Loucy (cell line): ENCODE measurements at regions not wholly inside any gene's neighbourhood (a gene's known extent, or its start where the extent isn't known, plus 50 kb on each side); places are given as distances from the start of the nearest gene placed in this dataset.

Source experiments
- H2AFZ ChIP-seq: fragments of 200-600 bp; sonication (generic); 2 replicates; pipeline ENCODE4 v1.6.0; 2016; ENCODE audit warnings: antibody characterized with exemption, mild to moderate bottlenecking, low read length, moderate library complexity
- H3F3A ChIP-seq: fragments of 200-600 bp; 2 replicates; pipeline ENCODE4 v1.6.0; 2016; ENCODE audit warnings: antibody characterized with exemption, low read depth, mild to moderate bottlenecking
- H3K27me3 ChIP-seq: fragments of 200-600 bp; sonication (generic); 2 replicates; pipeline ENCODE4 v1.6.1; 2014; ENCODE audit warnings: low read length, mild to moderate bottlenecking; ENCODE audit not compliant: insufficient read depth, poor library complexity, severe bottlenecking
- H3K36me3 ChIP-seq: fragments of 200-600 bp; sonication (generic); 2 replicates; pipeline ENCODE4 v1.6.1; 2016; ENCODE audit warnings: low read length; ENCODE audit not compliant: insufficient read depth
- H3K4me1 ChIP-seq: fragments of 200-600 bp; sonication (generic); 2 replicates; pipeline ENCODE4 v1.5.1; 2014; ENCODE audit warnings: low read length, mild to moderate bottlenecking; ENCODE audit not compliant: insufficient read depth, poor library complexity, severe bottlenecking
- H3K4me2 ChIP-seq: fragments of 200-600 bp; sonication (generic); 2 replicates; pipeline ENCODE4 v1.6.0; 2014; ENCODE audit warnings: antibody characterized with exemption, low read length, low read depth, mild to moderate bottlenecking; ENCODE audit not compliant: poor library complexity, severe bottlenecking
- H3K4me3 ChIP-seq: fragments of 200-600 bp; sonication (generic); 2 replicates; pipeline ENCODE4 v1.5.1; 2014; ENCODE audit warnings: low read length, mild to moderate bottlenecking, mixed read lengths; ENCODE audit not compliant: poor library complexity, severe bottlenecking
- H3K79me2 ChIP-seq: fragments of 200-600 bp; sonication (generic); 2 replicates; pipeline ENCODE4 v1.6.1; 2014; ENCODE audit warnings: low read length; ENCODE audit not compliant: insufficient read depth
- H3K9ac ChIP-seq: fragments of 200-600 bp; sonication (generic); 2 replicates; pipeline ENCODE4 v1.6.0; 2014; ENCODE audit warnings: mild to moderate bottlenecking, low read depth, low read length, moderate library complexity; ENCODE audit not compliant: poor library complexity, severe bottlenecking
- H3K9me2 ChIP-seq: fragments of 200-600 bp; sonication (generic); replicated peaks from 2 replicates; pipeline ENCODE4 v1.6.1; 2016; ENCODE audit warnings: low read depth, low read length, mixed read lengths
- H3K9me3 ChIP-seq: fragments of 200-600 bp; sonication (generic); 2 replicates; pipeline ENCODE4 v1.6.1; 2014; ENCODE audit warnings: mild to moderate bottlenecking, antibody characterized with exemption, low read length, low read depth; ENCODE audit not compliant: insufficient read depth
- H4K20me1 ChIP-seq: fragments of 200-600 bp; sonication (generic); 2 replicates; pipeline ENCODE4 v1.6.0; 2014; ENCODE audit warnings: antibody characterized with exemption, low read length, mild to moderate bottlenecking; ENCODE audit not compliant: insufficient read depth, poor library complexity, severe bottlenecking
- EZH2phosphoT487 ChIP-seq: fragments of 200-600 bp; IDR thresholded peaks from 2 replicates; pipeline ENCODE4 v1.6.1; 2018; ENCODE audit warnings: antibody characterized with exemption, mild to moderate bottlenecking, moderate library complexity, borderline replicate concordance
- TF ChIP-seq, protein P1 (sequence below): fragments of 200-600 bp; sonication (generic); conservative IDR thresholded peaks from 2 replicates; pipeline ENCODE4 v1.5.1; 2014; ENCODE audit warnings: mild to moderate bottlenecking, antibody characterized with exemption, low read length

DNA sequence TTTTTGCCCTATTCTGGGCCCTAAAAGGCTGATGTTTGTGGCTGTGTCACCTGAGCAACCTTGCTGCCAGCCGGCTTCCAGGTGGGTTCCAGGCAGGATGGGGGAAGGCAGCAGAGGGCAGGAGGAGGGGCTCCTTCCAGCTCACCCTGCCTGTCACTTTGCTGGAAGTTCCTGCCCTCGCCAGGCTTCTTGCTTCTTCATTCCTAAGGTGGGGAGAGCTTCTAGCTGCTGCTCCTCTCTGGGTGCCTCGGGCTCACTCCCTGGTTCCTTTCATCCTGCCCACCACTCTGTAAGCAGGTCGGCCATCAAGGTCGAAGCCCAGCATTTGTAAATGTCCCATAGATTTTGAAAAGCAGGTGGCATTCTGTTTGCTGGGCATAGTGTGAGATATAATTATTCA lies 249.4 kb upstream of the HS6ST1 start:
- Histone ChIP-seq H3K79me2 (no peaks in the 10 kb centered on the region), H3K27me3 (no peaks in the 10 kb centered on the region), H4K20me1 (no peaks in the 10 kb centered on the region), H3K9me3 (no peaks in the 10 kb centered on the region), H2AFZ (no peak overlapping the region), H3K4me3 (no peak overlapping the region), H3K4me2 (no peak overlapping the region), H3K9ac (no peak overlapping the region), H3K9me2 (no peaks in the 10 kb centered on the region), H3K4me1 (peaks cover 12% of the 10 kb centered on the region), H3F3A (no peaks in the 10 kb centered on the region), H3K36me3 (no peaks in the 10 kb centered on the region)
- TF ChIP-seq EZH2phosphoT487 = no peak
- TF ChIP-seq, protein P1, sequence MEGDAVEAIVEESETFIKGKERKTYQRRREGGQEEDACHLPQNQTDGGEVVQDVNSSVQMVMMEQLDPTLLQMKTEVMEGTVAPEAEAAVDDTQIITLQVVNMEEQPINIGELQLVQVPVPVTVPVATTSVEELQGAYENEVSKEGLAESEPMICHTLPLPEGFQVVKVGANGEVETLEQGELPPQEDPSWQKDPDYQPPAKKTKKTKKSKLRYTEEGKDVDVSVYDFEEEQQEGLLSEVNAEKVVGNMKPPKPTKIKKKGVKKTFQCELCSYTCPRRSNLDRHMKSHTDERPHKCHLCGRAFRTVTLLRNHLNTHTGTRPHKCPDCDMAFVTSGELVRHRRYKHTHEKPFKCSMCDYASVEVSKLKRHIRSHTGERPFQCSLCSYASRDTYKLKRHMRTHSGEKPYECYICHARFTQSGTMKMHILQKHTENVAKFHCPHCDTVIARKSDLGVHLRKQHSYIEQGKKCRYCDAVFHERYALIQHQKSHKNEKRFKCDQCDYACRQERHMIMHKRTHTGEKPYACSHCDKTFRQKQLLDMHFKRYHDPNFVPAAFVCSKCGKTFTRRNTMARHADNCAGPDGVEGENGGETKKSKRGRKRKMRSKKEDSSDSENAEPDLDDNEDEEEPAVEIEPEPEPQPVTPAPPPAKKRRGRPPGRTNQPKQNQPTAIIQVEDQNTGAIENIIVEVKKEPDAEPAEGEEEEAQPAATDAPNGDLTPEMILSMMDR = no peak

DNA sequence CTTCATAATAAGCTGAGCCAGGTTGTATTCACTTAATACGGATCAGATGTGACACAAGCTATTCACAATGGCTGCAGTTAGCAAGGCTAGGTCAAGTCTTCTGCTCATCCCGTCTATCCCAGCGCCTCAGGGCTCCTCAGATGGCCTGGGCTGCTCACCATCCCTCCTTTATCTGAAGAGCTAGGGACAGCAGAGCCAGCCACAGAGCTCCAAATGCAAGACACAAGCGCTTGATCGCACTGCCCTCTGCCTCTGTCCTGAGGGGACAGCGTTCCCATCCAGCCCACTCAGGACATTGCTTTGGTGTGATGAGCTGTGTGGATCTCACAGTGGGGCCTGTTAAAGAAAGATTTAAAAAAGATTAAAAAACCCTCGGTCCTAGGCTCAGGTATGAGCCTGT lies 254.4 kb upstream of the HS6ST1 start:
- Histone ChIP-seq H3K4me1 (peaks cover 10% of the 10 kb centered on the region), H3K4me3 (no peak overlapping the region), H3K79me2 (no peaks in the 10 kb centered on the region), H3K27me3 (no peaks in the 10 kb centered on the region), H3K4me2 (no peak overlapping the region), H3K36me3 (no peaks in the 10 kb centered on the region), H3K9me3 (no peaks in the 10 kb centered on the region), H4K20me1 (no peaks in the 10 kb centered on the region), H3F3A (no peaks in the 10 kb centered on the region), H3K9me2 (no peaks in the 10 kb centered on the region), H3K9ac (no peak overlapping the region), H2AFZ (no peak overlapping the region)
- TF ChIP-seq, protein P1 = no peak

DNA sequence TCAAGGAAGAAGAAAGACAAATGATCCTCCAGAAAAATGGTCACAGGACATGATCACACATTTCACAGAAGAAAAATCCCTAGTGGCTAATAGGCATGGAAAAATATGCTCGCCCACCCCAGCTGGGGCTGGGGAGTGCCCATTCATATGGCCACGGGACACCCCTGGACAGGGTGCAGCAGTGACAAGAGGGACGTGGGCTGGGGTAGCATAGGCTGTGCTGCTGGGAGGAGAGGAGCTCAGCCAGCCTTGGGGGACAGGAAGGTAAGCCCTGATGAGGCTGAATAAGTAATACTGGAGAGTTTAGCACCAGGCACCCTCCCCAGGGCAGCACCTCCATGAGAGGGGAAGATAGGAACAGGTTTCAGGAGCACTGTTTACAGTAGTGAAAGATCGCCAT lies 254.9 kb upstream of the HS6ST1 start:
- Histone ChIP-seq H3K4me1 (peaks cover 11% of the 10 kb centered on the region), H3K36me3 (no peaks in the 10 kb centered on the region), H4K20me1 (no peaks in the 10 kb centered on the region), H3K4me2 (no peak overlapping the region), H3K4me3 (no peak overlapping the region), H3K79me2 (no peaks in the 10 kb centered on the region), H3K9me3 (no peaks in the 10 kb centered on the region), H2AFZ (no peak overlapping the region), H3K27me3 (no peaks in the 10 kb centered on the region), H3K9me2 (no peaks in the 10 kb centered on the region), H3F3A (no peaks in the 10 kb centered on the region), H3K9ac (no peak overlapping the region)
- TF ChIP-seq EZH2phosphoT487 = no peak
- TF ChIP-seq, protein P1 = no peak
